ENCODE measurements at regions not wholly inside any gene's neighbourhood (a gene's known extent, or its start where the extent isn't known, plus 50 kb on each side); places are given as distances from the start of the nearest gene placed in this dataset.

DNA sequence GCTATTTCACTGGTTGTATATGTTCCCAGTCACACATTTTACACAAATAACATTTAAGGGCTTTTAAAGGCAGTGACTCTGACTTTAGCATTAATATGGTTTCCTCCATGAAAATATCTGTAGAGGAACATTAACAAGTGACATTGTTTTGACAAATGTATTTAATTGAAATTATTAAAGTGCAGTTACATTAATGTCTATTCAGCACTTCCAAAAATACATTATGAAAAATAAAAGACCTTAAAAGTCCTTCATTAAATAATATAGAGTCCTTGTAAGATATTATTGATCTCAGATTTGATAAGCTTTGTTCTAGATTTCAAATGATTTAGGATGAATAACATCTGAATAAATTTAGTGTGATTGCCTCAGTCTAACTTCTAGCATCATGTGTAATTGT is 951.9 kb upstream of the CHORDC1 start:
- no peaks in the 10 kb centered on the region for H3K9me3 ChIP-seq
- H3K4me1 ChIP-seq = no peaks in the 10 kb centered on the region
- intact Hi-C loops (cut with DNase I) = no loop called here
- no peak overlapping the region for H3K27ac ChIP-seq
- H3K27me3 ChIP-seq = no peaks in the 10 kb centered on the region
- DNase-seq (no peak), ATAC-seq (no peak)
- TF ChIP-seq POLR2A (IDR thresholded peaks at IDR 0.05) = no peak
- TF ChIP-seq, protein P1, sequence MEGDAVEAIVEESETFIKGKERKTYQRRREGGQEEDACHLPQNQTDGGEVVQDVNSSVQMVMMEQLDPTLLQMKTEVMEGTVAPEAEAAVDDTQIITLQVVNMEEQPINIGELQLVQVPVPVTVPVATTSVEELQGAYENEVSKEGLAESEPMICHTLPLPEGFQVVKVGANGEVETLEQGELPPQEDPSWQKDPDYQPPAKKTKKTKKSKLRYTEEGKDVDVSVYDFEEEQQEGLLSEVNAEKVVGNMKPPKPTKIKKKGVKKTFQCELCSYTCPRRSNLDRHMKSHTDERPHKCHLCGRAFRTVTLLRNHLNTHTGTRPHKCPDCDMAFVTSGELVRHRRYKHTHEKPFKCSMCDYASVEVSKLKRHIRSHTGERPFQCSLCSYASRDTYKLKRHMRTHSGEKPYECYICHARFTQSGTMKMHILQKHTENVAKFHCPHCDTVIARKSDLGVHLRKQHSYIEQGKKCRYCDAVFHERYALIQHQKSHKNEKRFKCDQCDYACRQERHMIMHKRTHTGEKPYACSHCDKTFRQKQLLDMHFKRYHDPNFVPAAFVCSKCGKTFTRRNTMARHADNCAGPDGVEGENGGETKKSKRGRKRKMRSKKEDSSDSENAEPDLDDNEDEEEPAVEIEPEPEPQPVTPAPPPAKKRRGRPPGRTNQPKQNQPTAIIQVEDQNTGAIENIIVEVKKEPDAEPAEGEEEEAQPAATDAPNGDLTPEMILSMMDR (IDR thresholded peaks at IDR 0.05) = no peak
- H3K4me3 ChIP-seq = no peak overlapping the region
- H3K36me3 ChIP-seq (replicated peaks in 1 of 2; ENCODE audit: insufficient read depth in 1 of 2, low read depth in 2 of 2) = no peaks in the 10 kb centered on the region

DNA sequence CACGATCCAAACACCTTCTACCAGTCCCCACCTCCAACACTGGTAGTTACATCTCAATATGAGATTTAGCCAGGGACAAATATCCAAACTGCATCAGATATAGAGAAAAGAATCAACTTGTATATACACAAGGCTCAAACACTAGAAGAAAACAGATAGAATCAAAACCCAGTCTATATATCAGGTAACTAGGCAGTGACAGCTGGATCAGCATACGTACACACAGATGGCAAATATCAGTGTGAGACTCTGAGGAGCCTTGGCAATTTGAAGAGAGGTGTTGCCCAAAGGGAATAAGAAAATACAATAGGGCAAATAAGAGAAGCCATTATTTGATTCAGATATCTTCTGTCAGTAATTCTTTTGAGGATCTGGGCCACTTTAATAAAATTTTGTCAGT is 951.3 kb upstream of the CHORDC1 start:
- TF ChIP-seq POLR2A (IDR thresholded peaks at IDR 0.05) = no peak
- TF ChIP-seq, protein P1 (IDR thresholded peaks at IDR 0.05) = no peak
- DNase-seq (no peak), ATAC-seq (no peak)
- Histone ChIP-seq H3K27ac (no peak overlapping the region), H3K4me1 (no peaks in the 10 kb centered on the region), H3K27me3 (no peaks in the 10 kb centered on the region), H3K9me3 (no peaks in the 10 kb centered on the region), H3K4me3 (no peak overlapping the region), H3K36me3 (replicated peaks in 1 of 2; ENCODE audit: insufficient read depth in 1 of 2, low read depth in 2 of 2) (no peaks in the 10 kb centered on the region)
- 54 to 58% methylated on average over 2 of the region's 2 CpGs for WGBS, 2 donors
- intact Hi-C loops (cut with DNase I) = no loop called here

GRCh38 chr11:91173701-91174100 is 950.9 kb upstream of the CHORDC1 start:
- no peak for TF ChIP-seq POLR2A (IDR thresholded peaks at IDR 0.05)
- TF ChIP-seq, protein P1 (IDR thresholded peaks at IDR 0.05) = no peak
- ATAC-seq (no peak), DNase-seq (no peak)
- Histone ChIP-seq H3K27ac (no peak overlapping the region), H3K4me3 (no peak overlapping the region), H3K9me3 (no peaks in the 10 kb centered on the region), H3K36me3 (replicated peaks in 1 of 2; ENCODE audit: insufficient read depth in 1 of 2, low read depth in 2 of 2) (no peaks in the 10 kb centered on the region), H3K4me1 (no peaks in the 10 kb centered on the region), H3K27me3 (no peaks in the 10 kb centered on the region)
- intact Hi-C loops (cut with DNase I) = no loop called here

- ATAC-seq (no peak), DNase-seq (no peak)
- H3K9me3 ChIP-seq = no peaks in the 10 kb centered on the region
- intact Hi-C loops (cut with DNase I) = no loop called here
- H3K27me3 ChIP-seq = no peaks in the 10 kb centered on the region
- TF ChIP-seq, protein P1 (IDR thresholded peaks at IDR 0.05) = no peak
- TF ChIP-seq POLR2A (IDR thresholded peaks at IDR 0.05) = no peak
- H3K36me3 ChIP-seq (replicated peaks in 1 of 2; ENCODE audit: insufficient read depth in 1 of 2, low read depth in 2 of 2) = no peaks in the 10 kb centered on the region
- no peaks in the 10 kb centered on the region for H3K4me1 ChIP-seq
- H3K4me3 ChIP-seq = no peak overlapping the region
- no peak overlapping the region for H3K27ac ChIP-seq
Observed at GRCh38 chr11:91170711-91171110, 947.9 kb upstream of the CHORDC1 start.

DNA sequence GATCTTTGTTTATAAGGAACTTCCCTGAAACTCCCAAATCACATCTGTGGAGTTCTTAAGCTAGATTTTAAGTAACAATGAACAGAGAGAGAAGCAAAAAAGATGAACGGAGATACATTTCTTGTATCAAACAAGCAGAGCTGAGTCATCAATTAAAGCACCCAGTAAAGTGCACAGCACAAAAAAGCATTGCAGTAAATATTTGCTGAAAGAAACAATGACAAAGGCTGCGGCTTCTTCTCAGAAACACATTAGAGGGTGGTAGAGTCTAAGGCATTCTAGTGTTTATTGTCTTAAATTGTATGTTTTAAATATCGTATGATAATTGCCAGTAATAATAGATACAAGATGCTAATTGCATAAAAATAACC is 941.6 kb upstream of the CHORDC1 start:
- Histone ChIP-seq H3K27ac (peak overlapping the region in 2 of 4 donors; percentile 51 to 68), H3K9me3 (no peaks in the 10 kb centered on the region), H3K36me3 (replicated peaks in 1 of 2; ENCODE audit: insufficient read depth in 1 of 2, low read depth in 2 of 2) (no peaks in the 10 kb centered on the region), H3K4me3 (no peak overlapping the region), H3K4me1 (peaks cover 12% of the 10 kb centered on the region), H3K27me3 (no peaks in the 10 kb centered on the region)
- ATAC-seq (no peak), DNase-seq (no peak)
- intact Hi-C loops (cut with DNase I) = no loop called here
- WGBS, 2 donors = 38 to 44% methylated on average over 3 of the region's 3 CpGs
- TF ChIP-seq POLR2A (IDR thresholded peaks at IDR 0.05) = no peak
- TF ChIP-seq, protein P1 (IDR thresholded peaks at IDR 0.05) = no peak

Data from body of pancreas (tissue), 4 donors.